ENCODE measurements at regions not wholly inside any gene's neighbourhood (a gene's known extent, or its start where the extent isn't known, plus 50 kb on each side); places are given as distances from the start of the nearest gene placed in this dataset.

DNA sequence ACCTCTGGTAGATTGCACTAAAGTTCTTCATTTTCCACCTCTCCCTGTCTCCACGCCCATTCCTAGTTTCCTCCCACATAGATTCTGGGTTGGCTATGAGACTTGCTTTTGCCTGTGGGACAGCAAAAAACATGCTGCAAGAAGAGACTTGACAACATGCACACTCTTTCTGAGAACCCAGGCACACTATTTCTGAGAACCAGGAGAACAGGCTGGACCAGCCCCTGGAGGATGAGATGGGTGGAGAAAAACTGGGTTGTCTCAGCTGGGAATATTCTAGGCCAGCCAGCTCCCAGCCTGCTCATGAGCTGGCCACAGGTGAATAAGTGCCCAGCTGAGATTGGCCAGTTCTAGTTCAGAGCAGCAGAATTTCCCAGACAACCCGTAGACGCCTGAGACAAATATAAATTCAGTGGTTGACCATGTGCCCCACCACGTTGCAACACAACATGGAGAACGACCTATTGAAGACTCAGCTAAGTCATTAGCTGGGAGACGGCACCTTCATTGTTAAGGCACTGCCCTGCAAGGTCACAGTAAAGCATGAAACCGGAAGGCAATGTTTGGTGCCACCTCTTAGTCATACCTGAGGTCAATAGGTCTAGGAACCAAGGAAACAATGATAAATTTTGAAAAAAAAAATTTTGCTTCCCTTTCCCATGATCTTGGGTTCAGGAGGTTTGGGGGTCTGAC lies 92.7 kb upstream of the AKR1E2 start:
- no peak for DNase-seq (ENCODE audit: low spot score)

DNA sequence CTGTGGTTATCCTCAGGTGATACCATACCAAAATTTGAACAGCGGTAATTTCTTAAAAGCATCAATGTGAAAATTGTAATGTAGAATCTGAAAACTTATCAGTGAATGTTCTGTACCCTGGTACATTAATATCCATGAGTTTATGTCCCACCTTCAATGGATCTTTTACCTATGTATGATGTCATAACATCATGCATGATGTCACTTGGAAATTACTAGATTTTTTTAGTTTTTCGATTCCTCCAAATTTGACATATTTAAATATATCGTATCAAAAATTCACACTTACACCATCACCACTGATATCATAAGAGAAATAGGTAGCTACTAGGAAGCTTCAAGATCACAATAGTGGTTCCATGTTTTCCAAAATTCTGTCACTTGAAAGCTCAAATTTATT lies 95.0 kb upstream of the AKR1E2 start:
- DNase-seq (ENCODE audit: low spot score): no peak

GRCh38 chr10:4725917-4726606 lies 99.9 kb upstream of the AKR1E2 start:
- DNase-seq (ENCODE audit: low spot score): no peak

GRCh38 chr10:4723860-4724259 lies 102.1 kb upstream of the AKR1E2 start:
- no peak for DNase-seq (ENCODE audit: low spot score)

GRCh38 chr10:4721999-4722753 lies 103.8 kb upstream of the AKR1E2 start:
- no peak for DNase-seq (ENCODE audit: low spot score)

GRCh38 chr10:4720463-4720862 lies 105.5 kb upstream of the AKR1E2 start:
- DNase-seq (ENCODE audit: low spot score): no peak

DNA sequence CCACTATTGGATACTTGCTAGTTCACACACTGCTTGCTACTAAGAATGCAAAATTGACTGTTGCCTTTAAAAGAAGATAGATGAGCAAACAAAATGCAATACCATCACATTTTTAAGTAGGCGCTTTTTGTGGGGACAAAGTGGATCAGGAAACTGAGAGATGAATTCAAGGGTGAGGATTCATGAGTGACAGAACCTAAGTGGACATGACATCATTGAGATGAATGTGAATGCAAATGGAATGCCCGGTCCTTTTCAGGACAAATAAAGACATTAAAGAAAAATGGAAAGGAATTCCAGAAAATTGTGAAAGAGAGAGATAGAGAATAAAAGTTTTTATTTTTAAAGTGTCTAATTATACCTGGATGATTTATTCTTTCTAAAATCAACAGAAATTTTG lies 106.3 kb upstream of the AKR1E2 start:
- DNase-seq (ENCODE audit: low spot score): no peak

DNA sequence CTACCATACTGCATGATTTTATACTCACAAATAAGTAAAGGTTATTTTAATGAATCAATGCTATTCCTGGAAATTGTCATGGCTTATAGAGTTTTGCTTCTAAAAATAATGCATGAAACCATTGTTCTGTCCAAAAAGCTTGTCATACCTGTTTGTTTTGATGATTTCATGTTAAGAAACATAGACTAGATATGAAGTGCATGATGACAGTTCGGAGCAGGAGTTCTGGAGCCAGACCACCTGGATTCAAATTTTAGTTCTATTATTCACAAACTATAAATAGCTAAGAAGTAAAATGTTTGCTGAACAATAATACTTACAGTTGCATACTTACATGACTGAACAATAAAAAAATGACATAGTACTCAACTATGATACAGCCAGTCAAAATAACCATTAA lies 107.0 kb upstream of the AKR1E2 start:
- no peak for DNase-seq (ENCODE audit: low spot score)

DNA sequence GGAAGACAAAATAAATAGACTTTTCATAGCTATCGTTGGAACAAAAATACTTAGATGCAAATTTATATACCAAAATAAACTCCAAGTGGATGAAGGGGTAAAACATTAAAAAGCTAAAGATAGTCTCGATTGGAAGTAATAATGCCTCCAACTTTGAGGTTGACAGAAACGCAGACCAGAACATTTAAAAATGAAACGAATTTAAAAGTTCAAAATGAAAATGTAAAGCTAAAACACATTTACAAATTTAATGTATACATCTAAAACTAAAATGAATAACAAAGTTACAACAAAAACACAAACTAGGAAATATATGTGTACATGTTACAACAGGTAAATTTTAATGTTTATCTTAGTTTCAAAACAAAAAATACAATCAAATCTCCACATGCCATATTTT lies 107.5 kb upstream of the AKR1E2 start:
- DNase-seq (ENCODE audit: low spot score): no peak

DNA sequence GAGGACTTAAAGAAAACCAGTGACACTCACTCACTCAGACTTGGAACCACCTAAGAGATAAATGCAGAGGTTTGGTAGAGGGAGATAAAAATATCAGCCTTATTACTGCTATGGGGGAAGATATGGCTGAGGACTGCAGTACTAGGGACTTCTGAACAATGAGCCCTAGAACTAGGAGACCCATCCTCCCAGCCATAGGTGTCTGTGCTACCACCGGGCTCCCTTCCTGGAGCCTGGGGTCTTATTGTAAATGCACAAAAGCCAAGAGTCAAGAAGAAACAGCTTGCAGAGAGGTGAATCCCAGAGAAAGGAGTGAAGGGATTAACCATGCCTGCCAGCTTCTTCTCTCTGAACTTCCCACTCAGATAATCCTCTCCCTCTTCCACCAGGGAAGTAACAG lies 108.3 kb upstream of the AKR1E2 start:
- no peak for DNase-seq (ENCODE audit: low spot score)

GRCh38 chr10:4710858-4711257 lies 115.1 kb upstream of the AKR1E2 start:
- DNase-seq (ENCODE audit: low spot score): no peak

DNA sequence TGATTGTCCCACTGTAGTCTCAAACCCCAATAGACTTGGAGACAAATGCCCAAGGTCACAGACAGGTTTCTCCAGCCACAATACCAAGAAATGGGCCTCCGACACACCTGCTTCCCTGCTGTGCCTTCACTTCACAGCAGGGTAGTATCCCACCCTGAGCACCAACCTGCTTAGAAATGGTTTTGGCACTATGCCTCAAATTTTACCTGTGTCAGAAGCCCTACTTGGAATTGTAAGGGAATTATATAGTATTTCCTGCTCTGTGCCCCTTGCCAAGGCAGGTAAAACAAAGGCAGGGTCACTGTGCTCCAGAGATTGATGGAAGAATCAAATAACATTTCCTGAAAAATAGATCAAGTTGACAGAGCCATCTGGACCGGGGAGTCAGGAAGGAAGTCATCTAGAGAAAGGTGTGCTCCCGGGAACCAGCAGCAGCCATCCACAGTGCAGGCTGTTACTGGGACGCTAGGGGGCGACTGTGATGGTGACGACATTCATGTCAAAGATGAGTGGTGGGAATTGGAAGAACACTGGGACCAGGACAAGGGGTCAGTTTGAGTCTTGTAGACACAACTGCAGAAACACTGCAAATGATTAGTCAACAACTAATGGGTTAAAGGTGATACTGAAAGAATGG lies 117.8 kb upstream of the AKR1E2 start:
- DNase-seq (ENCODE audit: low spot score): peak; percentile 27

DNA sequence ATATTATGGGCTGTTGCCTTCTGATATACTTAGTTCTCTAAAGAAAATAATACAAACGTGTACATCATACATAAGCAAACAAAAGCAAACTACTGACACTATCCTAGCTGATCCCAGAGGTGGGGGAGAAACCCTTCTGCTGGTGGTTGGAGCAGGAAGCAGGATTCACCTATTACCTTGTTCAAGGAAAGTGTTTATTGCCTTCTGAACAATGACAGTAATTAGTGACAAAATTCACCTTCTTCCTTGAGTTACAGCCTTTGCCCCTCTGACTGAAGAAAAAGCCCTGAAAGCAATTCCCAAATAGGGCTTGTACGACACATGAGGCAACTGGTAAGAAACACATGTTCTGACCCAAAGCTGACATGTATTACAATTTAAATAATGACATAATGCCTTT lies 118.8 kb upstream of the AKR1E2 start:
- no peak for DNase-seq (ENCODE audit: low spot score)

DNA sequence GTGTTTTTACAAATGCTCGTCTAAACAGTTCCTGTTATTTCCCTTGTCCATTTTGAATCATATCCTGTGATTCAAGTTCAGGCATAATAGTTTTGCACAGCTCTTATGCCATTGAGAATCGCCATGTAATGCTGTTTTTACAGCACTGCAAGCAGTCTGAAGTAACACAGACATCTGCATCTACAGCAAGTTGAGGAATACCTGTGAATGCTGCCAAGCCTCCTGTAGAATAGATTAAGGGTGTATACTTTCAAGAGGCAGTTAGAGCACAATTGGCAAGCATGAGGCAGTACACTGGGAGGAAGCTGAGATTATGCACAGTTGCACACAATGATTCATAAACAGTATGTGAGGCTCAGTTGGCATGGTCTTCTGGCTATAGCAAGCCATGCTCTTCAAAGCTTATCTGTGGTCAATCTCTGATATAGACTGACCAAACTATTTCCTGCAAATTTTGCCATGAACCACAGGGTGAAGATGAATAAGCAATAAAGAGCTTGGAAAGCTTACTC lies 121.9 kb upstream of the AKR1E2 start:
- DNase-seq (ENCODE audit: low spot score): no peak

DNA sequence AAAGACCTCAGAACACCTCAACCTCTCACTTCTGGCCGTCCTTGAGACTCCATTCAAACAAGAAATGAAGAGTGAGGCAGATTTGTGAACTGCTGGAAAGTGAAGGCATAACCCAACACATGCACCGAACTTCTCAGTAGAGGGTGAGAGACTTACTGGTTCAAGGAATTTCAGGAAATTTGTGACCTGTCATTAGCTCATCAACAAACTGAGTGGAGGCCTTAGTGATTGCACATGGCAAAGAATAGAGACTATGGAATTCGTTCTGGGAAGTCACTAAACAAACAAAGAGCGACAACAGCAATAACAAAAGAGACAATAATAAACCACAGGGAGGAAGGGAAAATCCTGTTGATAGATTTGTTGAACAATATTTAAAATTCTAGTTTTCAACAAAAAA lies 125.0 kb upstream of the AKR1E2 start:
- no peak for DNase-seq (ENCODE audit: low spot score)

- DNase-seq (ENCODE audit: low spot score): no peak
Observed at GRCh38 chr10:4699950-4700730, 125.9 kb upstream of the AKR1E2 start.

GRCh38 chr10:4698075-4698474 lies 127.9 kb upstream of the AKR1E2 start:
- no peak for DNase-seq (ENCODE audit: low spot score)

DNA sequence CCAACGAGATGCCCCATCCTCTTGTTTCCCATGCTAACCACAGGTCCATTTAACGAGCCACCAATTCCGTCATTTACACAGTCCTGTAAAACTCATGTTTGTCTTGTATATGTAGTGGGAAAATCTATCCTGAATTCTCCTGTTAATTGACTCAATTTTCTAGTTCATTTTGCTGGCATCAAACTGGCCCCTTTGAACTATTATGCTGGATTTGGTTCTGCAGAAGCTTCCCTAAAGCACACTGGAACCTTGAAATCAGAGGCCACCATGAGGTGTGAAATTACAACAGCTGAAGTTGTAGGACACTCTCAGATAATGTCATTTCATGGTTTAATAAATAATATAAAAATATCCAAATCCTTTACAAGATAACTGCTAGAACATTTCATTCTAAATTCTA lies 129.8 kb upstream of the AKR1E2 start:
- no peak for DNase-seq (ENCODE audit: low spot score)

DNA sequence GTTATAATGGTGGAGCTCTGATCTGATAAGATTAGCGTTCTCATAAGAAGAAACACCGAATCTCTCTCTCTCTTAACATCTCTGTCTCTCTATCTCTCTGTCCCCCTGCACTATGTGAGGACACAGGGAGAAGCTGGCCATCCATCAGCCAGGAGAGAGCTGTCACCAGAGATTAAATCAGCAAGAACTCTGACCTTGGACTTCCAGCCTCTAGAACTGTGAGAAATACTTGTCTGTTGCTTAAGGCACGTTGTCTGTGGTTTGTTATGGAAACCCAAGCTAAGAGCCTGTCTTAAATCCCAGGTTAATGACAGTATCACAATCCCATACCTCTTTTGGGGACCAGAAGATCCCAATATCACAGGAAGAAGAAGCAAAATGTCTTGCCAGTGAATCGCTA lies 132.0 kb upstream of the AKR1E2 start:
- DNase-seq (ENCODE audit: low spot score): no peak

DNA sequence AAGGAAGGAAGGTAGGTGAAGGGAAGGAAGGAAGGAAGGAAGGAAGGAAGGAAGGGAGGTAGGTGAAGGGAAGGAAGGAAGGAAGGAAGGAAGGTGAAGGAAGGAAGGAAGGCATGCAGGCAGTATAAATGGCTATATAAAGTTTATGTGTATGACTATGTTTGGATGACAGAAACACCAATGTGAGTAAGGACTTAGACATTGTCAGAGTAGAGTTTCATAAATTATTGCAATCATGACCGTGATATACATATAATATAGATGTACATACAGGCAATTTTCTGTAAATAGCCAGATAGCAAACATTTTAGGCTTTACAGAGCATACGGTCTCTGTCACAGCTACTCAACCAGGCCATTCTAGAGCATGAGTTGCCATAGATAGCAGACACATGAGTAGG lies 133.8 kb upstream of the AKR1E2 start:
- DNase-seq (ENCODE audit: low spot score): no peak

- DNase-seq (ENCODE audit: low spot score): no peak
Observed at GRCh38 chr10:4691776-4692175, 134.2 kb upstream of the AKR1E2 start.

DNA sequence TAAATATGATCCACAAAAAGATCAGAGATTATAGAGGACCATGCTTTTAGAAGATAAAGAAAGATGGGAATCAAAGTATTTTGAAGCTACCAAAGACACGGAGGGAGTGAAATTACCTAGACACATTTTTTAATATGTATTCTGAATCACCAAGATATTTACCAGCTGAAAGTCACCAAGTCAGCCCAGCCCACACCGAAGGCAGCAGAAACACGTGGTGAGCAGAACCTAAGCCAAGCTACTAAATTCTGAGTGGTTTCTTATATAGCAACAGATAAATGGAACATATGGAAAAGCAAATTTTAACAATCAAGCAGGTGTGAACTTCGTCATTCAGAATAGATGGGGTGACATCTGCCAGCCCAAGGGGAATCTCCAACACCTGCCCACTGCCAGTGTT lies 134.7 kb upstream of the AKR1E2 start:
- no peak for DNase-seq (ENCODE audit: low spot score)
